IPS-NIHi7 (cell line): ENCODE measurements at regions not wholly inside any gene's neighbourhood (a gene's known extent, or its start where the extent isn't known, plus 50 kb on each side); places are given as distances from the start of the nearest gene placed in this dataset.
"Not testable (repeated sequence)": the region's sequence is repeated elsewhere in the genome, so short reads cannot be mapped to it uniquely, and the experiment has no call there.

ENCODE experiments used
- DNase-seq: peaks from one replicate; pipeline ENCODE4 v3.0.0; 2012; ENCODE audit warnings: mixed read lengths; ENCODE audit errors: extremely low spot score

GRCh38 chr14:106698620-106699267 is 1172.4 kb downstream of the TMEM121 start:
- not testable (repeated sequence) for DNase-seq

DNA sequence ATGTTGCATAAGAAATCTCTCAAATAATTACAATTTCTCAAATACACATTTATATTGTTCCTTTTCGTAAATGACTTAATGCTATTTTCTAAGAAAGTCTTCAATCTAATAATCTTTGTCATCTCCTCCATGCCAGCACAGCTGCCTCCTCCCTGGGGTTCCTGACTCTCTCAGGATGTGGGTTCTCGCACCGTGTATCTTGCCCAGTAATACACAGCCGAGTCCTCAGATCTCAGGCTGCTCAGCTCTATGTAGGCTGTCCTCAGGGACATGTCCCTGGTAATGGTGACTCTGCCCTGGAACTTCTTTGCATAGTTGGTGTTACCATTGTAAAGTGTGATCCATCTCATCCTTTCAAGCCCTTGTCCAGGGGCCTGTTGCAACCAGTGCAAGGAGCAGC is 1177.3 kb downstream of the TMEM121 start:
- DNase-seq = not testable (repeated sequence)

GRCh38 chr14:106706488-106706887 is 1180.1 kb downstream of the TMEM121 start:
- DNase-seq = not testable (repeated sequence)

- DNase-seq = not testable (repeated sequence)
These were observed 1183.8 kb downstream of the TMEM121 start for GRCh38 chr14:106710187-106710586.

DNA sequence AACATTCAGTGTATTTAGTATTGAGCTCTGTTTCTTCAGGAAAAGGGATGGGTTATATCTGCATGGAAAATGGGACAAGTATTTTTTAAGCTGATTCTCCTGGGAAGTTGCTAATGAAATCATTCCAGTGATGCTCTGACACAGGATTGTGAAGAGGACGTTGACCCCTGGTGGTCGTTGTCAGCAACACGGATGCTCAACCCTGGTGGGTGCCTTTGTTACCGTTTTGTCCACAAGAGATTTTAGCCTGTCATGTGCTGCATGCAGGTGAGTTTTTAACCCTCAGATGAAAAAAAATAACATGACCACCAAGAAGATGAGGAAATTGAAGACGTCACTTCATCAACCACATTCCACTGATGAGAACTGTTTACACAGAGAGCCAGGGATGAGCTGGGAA is 1186.1 kb downstream of the TMEM121 start:
- not testable (repeated sequence) for DNase-seq

- DNase-seq = not testable (repeated sequence)
These were observed 1188.4 kb downstream of the TMEM121 start for GRCh38 chr14:106714446-106715428.

DNA sequence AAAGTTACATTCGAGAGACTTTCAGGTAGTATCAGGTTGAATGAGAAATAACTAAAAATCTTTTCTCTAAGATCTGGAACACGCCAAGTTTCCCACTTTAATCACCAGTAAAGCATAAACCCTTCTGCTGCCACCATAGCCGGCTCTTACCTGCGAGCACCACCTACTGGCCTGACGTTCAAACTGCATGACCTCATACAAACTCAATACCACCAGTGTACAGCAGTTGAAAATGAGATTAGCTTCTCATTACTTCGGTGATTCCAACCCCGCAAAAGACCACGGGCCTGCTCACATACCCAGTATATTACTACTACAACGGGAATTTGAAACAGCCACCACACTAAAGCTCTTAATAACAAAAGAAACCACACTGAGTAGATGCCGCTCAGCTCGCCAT is 1191.2 kb downstream of the TMEM121 start:
- DNase-seq = not testable (repeated sequence)

- not testable (repeated sequence) for DNase-seq
These were observed 1193.5 kb downstream of the TMEM121 start for GRCh38 chr14:106719880-106720279.

- not testable (repeated sequence) for DNase-seq
These were observed 1195.5 kb downstream of the TMEM121 start for GRCh38 chr14:106721926-106722325.

DNA sequence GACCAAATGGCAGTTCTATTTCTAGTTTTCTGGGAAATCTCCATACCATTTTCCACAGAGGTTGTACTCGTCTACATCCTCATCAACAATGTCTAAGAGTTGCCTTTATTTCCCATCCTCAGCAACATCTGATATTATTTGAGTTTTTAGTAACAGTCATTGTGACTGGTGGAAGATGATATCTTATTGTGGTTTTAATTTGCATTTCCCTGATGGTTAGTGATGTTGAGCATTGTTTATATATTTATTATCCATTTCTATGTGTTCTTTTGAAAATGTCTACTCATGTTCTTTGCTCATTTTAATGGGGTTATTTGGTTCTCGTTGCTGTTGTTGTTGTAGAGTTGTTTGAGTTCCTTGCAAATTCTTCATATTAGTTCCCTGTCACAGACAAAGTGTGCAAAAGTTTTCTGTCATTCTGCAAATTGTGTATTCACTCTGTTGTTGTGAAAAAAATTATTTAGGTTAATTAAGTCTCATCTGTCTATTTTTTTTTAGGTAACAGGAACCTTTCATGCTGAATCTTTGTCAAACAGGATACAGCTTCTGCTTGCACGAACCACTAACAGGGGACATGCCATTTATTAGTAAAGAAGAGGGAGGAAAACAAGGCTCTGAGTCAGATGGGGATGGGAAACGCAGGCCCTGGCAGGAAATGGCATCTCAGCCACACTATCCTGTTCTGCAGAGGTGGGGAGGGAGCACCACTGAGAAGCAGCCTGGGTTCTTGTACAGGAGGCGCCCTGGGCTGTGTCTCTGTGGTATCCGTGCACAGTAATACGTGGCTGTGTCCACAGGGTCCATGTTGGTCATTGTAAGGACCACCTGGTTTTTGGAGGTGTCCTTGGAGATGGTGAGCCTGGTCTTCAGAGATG is 1196.7 kb downstream of the TMEM121 start:
- not testable (repeated sequence) for DNase-seq

- not testable (repeated sequence) for DNase-seq
These were observed 1201.6 kb downstream of the TMEM121 start for GRCh38 chr14:106727962-106728361.

DNA sequence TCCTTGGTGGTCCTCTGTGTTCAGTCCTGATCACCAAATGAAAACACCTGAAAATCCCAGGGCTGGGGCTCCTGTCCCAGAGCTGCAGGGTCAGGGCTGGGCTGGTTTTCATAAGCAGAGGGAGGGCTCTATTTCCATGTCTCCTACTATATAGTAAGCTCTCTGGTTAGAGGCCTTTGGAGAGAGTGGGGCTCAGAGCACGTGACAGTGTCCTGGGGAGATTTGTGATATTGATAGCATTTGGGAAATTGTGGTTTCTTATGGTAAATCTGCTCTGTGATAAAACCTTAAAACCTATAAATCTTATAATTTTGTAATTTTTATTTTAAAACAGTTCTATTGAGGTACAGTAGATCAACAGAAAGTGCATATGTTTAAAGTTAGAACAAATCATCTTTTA is 1202.2 kb downstream of the TMEM121 start:
- DNase-seq = no peak

DNA sequence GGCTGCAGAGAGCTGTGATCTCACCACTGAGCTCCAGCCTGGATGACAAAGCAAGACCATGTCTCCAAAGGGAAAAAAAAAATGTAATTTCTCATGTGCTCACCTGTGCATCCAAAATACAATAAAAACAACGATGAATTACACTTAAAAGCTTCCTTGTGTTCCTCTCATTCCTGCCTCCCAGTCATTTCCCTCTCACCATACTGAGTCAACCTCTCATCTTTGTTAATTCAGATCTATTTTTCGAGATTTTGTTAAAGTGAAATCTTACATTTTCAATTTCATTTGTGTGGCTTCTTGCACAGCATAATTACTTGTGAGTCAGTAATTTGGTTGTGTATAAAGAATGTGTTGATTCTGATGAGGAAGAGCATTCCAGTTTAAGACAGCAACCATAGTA is 1203.2 kb downstream of the TMEM121 start:
- no peak for DNase-seq

GRCh38 chr14:106733771-106734170 is 1207.4 kb downstream of the TMEM121 start:
- no peak for DNase-seq

GRCh38 chr14:106737021-106737420 is 1210.6 kb downstream of the TMEM121 start:
- DNase-seq = no peak

GRCh38 chr14:106738075-106738474 is 1211.7 kb downstream of the TMEM121 start:
- DNase-seq = no peak

DNA sequence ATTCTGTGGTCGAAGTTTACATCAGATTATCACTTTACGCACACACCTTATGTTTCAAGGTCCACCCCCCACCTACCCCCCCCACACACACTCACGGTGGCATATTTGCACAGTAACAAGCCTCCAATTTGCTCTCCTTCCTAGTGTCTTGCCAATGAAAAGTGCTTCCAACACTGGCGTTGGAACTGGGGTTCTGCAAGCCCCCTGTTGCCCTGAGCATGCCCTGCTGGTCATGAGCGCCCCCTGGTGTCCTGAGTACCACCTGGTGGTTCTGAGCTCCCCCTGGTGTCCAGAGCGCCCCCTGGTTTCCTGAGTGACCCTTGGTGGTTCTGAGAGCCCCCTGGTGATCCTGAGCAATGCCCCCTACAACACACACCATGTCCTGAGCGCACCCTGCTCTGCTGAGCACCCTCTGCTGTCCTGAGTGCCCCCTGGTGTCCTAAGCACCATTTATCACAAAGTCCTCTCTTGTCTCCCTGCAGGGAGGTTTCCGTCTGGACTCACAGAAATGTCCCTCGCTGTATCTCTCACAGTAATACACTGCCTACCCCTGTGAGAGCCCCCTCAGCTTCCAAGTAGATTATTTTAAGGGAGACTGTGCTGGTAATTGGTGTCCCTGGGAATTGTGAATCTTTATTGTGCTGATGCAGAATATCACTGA is 1212.3 kb downstream of the TMEM121 start:
- not testable (repeated sequence) for DNase-seq

GRCh38 chr14:106741086-106741827 is 1214.9 kb downstream of the TMEM121 start:
- DNase-seq = not testable (repeated sequence)

GRCh38 chr14:106745016-106745767 is 1218.8 kb downstream of the TMEM121 start:
- DNase-seq = not testable (repeated sequence)

DNA sequence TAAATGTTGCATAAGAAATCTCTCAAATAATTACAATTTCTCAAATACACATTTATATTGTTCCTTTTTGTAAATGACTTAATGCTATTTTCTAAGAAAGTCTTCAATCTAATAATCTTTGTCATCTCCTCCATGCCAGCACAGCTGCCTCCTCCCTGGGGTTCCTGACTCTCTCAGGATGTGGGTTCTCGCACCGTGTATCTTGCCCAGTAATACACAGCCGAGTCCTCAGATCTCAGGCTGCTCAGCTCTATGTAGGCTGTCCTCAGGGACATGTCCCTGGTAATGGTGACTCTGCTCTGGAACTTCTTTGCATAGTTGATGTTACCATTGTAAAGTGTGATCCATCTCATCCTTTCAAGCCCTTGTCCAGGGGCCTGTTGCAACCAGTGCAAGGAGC is 1223.7 kb downstream of the TMEM121 start:
- DNase-seq = not testable (repeated sequence)
